Caco-2 (cell line): ENCODE measurements at regions not wholly inside any gene's neighbourhood (a gene's known extent, or its start where the extent isn't known, plus 50 kb on each side); places are given as distances from the start of the nearest gene placed in this dataset.

Source experiments
- BruUV-seq: library from RNA; stranded (reverse); fragments of 400-500 nt; replicated peaks from 2 replicates; lab custom pipeline; 2021; lab: Mats Ljungman, UMichigan
- CTCF ChIA-PET: fragments of 300-600 bp; sonication (Branson Sonifier 250); formaldehyde crosslinking; loops from one replicate; lab custom pipeline; 2022; ENCODE audit warnings: antibody characterized with exemption; lab: Charles Lee
- POLR2A ChIA-PET: fragments of 300-600 bp; sonication (Branson Sonifier 250); formaldehyde crosslinking; loops from one replicate; lab custom pipeline; 2022; ENCODE audit warnings: antibody characterized with exemption; lab: Charles Lee
- DNase-seq, 2 experiments: peaks; one replicate each; pipeline versions ENCODE4 v3.0.0 to v3.0.0-alpha.2; 2020 to 2022
- H3K27me3 ChIP-seq: replicated peaks from 2 replicates; pipeline ENCODE4 v1.6.0; 2011; ENCODE audit warnings: low read length; ENCODE audit not compliant: control insufficient read depth, insufficient read depth
- H3K36me3 ChIP-seq: 2 replicates; pipeline ENCODE4 v1.5.1; 2011; ENCODE audit warnings: low read length; ENCODE audit not compliant: control insufficient read depth, insufficient read depth
- H3K4me1 ChIP-seq: fragments of 250-450 bp; sonication (Bioruptor Pico); 2 replicates; pipeline ENCODE4 v1.5.1; 2020; ENCODE audit warnings: mild to moderate bottlenecking
- H3K4me3 ChIP-seq: 2 replicates; pipeline ENCODE4 v1.5.1; 2011; ENCODE audit warnings: low read depth, mild to moderate bottlenecking, control low read depth, low read length
- H3K9me3 ChIP-seq: fragments of 250-450 bp; sonication (Bioruptor Pico); 2 replicates; pipeline ENCODE4 v1.5.1; 2020; ENCODE audit warnings: mild to moderate bottlenecking, moderate library complexity
- H3K27ac Mint-ChIP-seq: one replicate; pipeline ENCODE4 v1.8.0; 2022; ENCODE audit warnings: mixed read lengths; ENCODE audit not compliant: unreplicated experiment
- H3K27me3 Mint-ChIP-seq: one replicate; pipeline ENCODE4 v1.8.0; 2022; ENCODE audit warnings: mixed read lengths; ENCODE audit not compliant: insufficient read depth, unreplicated experiment
- H3K36me3 Mint-ChIP-seq: one replicate; pipeline ENCODE4 v1.8.0; 2022; ENCODE audit warnings: mild to moderate bottlenecking, mixed read lengths; ENCODE audit not compliant: insufficient read depth, unreplicated experiment
- H3K4me1 Mint-ChIP-seq: one replicate; pipeline ENCODE4 v1.8.0; 2022; ENCODE audit warnings: low read depth, mixed read lengths; ENCODE audit not compliant: unreplicated experiment
- H3K4me3 Mint-ChIP-seq: one replicate; pipeline ENCODE4 v1.8.0; 2022; ENCODE audit warnings: mild to moderate bottlenecking, moderate library complexity, mixed read lengths; ENCODE audit not compliant: unreplicated experiment
- H3K9me3 Mint-ChIP-seq: one replicate; pipeline ENCODE4 v1.8.0; 2022; ENCODE audit warnings: mixed read lengths; ENCODE audit not compliant: unreplicated experiment
- intact Hi-C: fragments of 100-400 bp; cut with micrococcal nuclease; formaldehyde crosslinking; loops from one replicate; pipeline ENCODE4 v1.10.0; 2022; ENCODE audit not compliant: unreplicated experiment
- TF ChIP-seq, protein P1 (sequence below), 2 experiments: fragments of 200-600 bp in 1 of 2; IDR thresholded peaks; 1 replicate in 1 of 2; 2 replicates in 1 of 2; pipeline versions ENCODE4 v1.5.1 to v1.8.0; 2011 to 2022; ENCODE audit warnings: antibody characterized with exemption in 1 of 2, control low read depth in 1 of 2, inconsistent platforms in 1 of 2, low read depth in 1 of 2, low read length in 1 of 2, mild to moderate bottlenecking in 1 of 2, moderate library complexity in 1 of 2; ENCODE audit not compliant: insufficient read depth in 1 of 2, severe bottlenecking in 1 of 2, unreplicated experiment in 1 of 2

DNA sequence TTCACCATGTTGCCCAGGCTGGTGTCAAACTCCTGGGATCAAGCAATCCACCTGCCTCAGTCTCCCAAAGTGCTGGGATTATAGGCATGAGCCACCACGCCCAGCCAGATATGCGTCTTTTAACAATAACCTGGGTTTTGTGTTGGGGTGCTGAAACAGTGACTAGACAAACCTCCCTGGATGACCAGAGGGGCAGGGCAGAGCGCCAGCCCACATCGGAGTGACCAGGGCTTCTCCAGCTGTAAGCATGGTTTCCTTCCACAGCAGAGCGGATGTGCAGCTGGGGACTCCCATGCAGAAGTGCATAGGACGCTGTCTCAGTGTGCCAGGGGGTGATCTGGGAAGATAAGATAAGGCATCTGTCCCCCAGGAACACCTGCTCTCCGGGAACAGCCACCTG is 244.9 kb downstream of the IRX2 start:
- H3K4me3 ChIP-seq: no peak overlapping the region
- H3K9me3 ChIP-seq: no peaks in the 10 kb centered on the region
- intact Hi-C loops: no loop called here
- no peak overlapping the region for H3K4me3 Mint-ChIP-seq
- H3K27ac Mint-ChIP-seq: no peak overlapping the region
- peaks cover 16% of the 10 kb centered on the region for H3K27me3 Mint-ChIP-seq
- TF ChIP-seq, protein P1, sequence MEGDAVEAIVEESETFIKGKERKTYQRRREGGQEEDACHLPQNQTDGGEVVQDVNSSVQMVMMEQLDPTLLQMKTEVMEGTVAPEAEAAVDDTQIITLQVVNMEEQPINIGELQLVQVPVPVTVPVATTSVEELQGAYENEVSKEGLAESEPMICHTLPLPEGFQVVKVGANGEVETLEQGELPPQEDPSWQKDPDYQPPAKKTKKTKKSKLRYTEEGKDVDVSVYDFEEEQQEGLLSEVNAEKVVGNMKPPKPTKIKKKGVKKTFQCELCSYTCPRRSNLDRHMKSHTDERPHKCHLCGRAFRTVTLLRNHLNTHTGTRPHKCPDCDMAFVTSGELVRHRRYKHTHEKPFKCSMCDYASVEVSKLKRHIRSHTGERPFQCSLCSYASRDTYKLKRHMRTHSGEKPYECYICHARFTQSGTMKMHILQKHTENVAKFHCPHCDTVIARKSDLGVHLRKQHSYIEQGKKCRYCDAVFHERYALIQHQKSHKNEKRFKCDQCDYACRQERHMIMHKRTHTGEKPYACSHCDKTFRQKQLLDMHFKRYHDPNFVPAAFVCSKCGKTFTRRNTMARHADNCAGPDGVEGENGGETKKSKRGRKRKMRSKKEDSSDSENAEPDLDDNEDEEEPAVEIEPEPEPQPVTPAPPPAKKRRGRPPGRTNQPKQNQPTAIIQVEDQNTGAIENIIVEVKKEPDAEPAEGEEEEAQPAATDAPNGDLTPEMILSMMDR (IDR thresholded peaks at IDR 0.05; ENCODE audit: insufficient read depth in 1 of 2, low read depth in 1 of 2, low read length in 1 of 2, severe bottlenecking in 1 of 2, unreplicated experiment in 1 of 2): no peak
- no peaks in the 10 kb centered on the region for H3K27me3 ChIP-seq
- CTCF ChIA-PET: no interaction called here
- H3K36me3 Mint-ChIP-seq: no peaks in the 10 kb centered on the region
- BruUV-seq: no TSS peak
- H3K4me1 ChIP-seq: no peaks in the 10 kb centered on the region
- POLR2A ChIA-PET: no interaction called here
- no peak for DNase-seq
- no peaks in the 10 kb centered on the region for H3K36me3 ChIP-seq
- no peaks in the 10 kb centered on the region for H3K4me1 Mint-ChIP-seq
- H3K9me3 Mint-ChIP-seq: no peaks in the 10 kb centered on the region

DNA sequence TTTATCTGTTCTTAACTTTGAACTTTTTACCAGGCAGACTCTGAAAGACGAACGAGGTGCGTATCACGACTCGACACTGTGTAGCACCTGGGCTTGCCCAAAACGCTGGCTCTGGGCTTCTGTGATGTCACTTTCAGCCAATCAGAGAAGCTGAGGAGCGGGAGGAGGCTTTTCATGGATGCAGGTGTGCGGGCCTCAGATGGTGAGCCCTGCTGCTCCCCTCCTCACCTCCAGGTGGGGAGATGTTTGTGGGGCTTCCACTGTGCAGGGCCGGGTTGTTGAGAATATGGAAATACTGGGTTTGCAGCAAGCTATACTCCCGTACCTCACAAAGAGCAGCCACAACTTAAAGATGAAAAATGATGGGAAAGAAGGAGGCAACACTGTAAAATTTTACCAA is 246.3 kb downstream of the IRX2 start:
- no peaks in the 10 kb centered on the region for H3K4me1 Mint-ChIP-seq
- DNase-seq: no peak
- Histone ChIP-seq H3K9me3 (0 out of 2 replicates have a peak, but pooled peaks cover 2% of the 10 kb centered on the region), H3K4me3 (no peak overlapping the region), H3K4me1 (no peaks in the 10 kb centered on the region), H3K27me3 (no peaks in the 10 kb centered on the region), H3K36me3 (no peaks in the 10 kb centered on the region)
- ChIA-PET POLR2A (no interaction called here), CTCF (no interaction called here)
- no TSS peak for BruUV-seq
- H3K36me3 Mint-ChIP-seq: no peaks in the 10 kb centered on the region
- peaks cover 13% of the 10 kb centered on the region for H3K27me3 Mint-ChIP-seq
- no peak overlapping the region for H3K4me3 Mint-ChIP-seq
- intact Hi-C loops: no loop called here
- TF ChIP-seq, protein P1 (IDR thresholded peaks at IDR 0.05; ENCODE audit: insufficient read depth in 1 of 2, low read depth in 1 of 2, low read length in 1 of 2, severe bottlenecking in 1 of 2, unreplicated experiment in 1 of 2): no peak
- H3K27ac Mint-ChIP-seq: no peak overlapping the region
- no peaks in the 10 kb centered on the region for H3K9me3 Mint-ChIP-seq

GRCh38 chr5:2502970-2503594 is 248.4 kb downstream of the IRX2 start:
- Mint-ChIP-seq H3K36me3 (no peaks in the 10 kb centered on the region), H3K27me3 (no peaks in the 10 kb centered on the region), H3K27ac (no peak overlapping the region), H3K9me3 (no peaks in the 10 kb centered on the region), H3K4me1 (no peaks in the 10 kb centered on the region), H3K4me3 (no peak overlapping the region)
- Histone ChIP-seq H3K27me3 (no peaks in the 10 kb centered on the region), H3K9me3 (0 out of 2 replicates have a peak, but pooled peaks cover 7% of the 10 kb centered on the region), H3K4me1 (no peaks in the 10 kb centered on the region), H3K36me3 (no peaks in the 10 kb centered on the region), H3K4me3 (no peak overlapping the region)
- CTCF ChIA-PET: no interaction called here
- TF ChIP-seq, protein P1 (IDR thresholded peaks at IDR 0.05; ENCODE audit: insufficient read depth in 1 of 2, low read depth in 1 of 2, low read length in 1 of 2, severe bottlenecking in 1 of 2, unreplicated experiment in 1 of 2): no peak
- DNase-seq: no peak
- intact Hi-C loops: no loop called here
- POLR2A ChIA-PET: no interaction called here
- BruUV-seq: no TSS peak
